A549 (cell line): ENCODE measurements at regions not wholly inside any gene's neighbourhood (a gene's known extent, or its start where the extent isn't known, plus 50 kb on each side); places are given as distances from the start of the nearest gene placed in this dataset.

Source experiments
- ATAC-seq, 2 experiments: fragments of 200-7000 bp in 1 of 2; fragments of >200 bp in 1 of 2; cut with Nextera tagmentation in 1 of 2; cut with Tn5 transposase in 1 of 2; 3 replicates each; pipeline versions ENCODE4 v1.8.0 to v1.9.1; 2018 to 2020; ENCODE audit warnings: mild to moderate bottlenecking in 1 of 2, moderate library complexity in 1 of 2
- CTCF ChIA-PET: fragments of 300-600 bp; sonication (Branson Sonifier 250); formaldehyde crosslinking; extraction: SDS; loops from one replicate; lab custom pipeline; 2021; ENCODE audit warnings: antibody characterized with exemption, inconsistent platforms; lab: Yijun Ruan, JAX
- POLR2A ChIA-PET: fragments of 350-600 bp; formaldehyde crosslinking; extraction: SDS; loops from one replicate; lab custom pipeline; 2021; ENCODE audit warnings: antibody characterized with exemption, inconsistent platforms; lab: Yijun Ruan, JAX
- DNase-seq, 2 experiments: peaks; one replicate each; pipeline versions ENCODE4 v3.0.0 to v3.0.0-alpha.2; 2011 to 2016; ENCODE audit warnings: low read depth in 1 of 2, low spot score in 1 of 2
- FAIRE-seq: peaks from 2 replicates; lab custom pipeline; 2011; peaks lifted over from hg19 to GRCh38; lab: Jason Lieb, UNC
- H3K27ac ChIP-seq, 2 experiments: fragments of >200 bp; sonication (Bioruptor Twin); formaldehyde crosslinking; 3 replicates each; pipeline ENCODE4 v1.5.1; 2016 to 2017
- H3K4me1 ChIP-seq: fragments of >200 bp; sonication (Bioruptor Twin); formaldehyde crosslinking; 3 replicates; pipeline ENCODE4 v1.6.1; 2016
- H3K4me2 ChIP-seq: fragments of >200 bp; sonication (Bioruptor Twin); formaldehyde crosslinking; 3 replicates; pipeline ENCODE4 v1.6.1; 2016
- H3K4me3 ChIP-seq: fragments of >200 bp; sonication (Bioruptor Twin); formaldehyde crosslinking; 3 replicates; pipeline ENCODE4 v1.5.1; 2016
- H3K9me3 ChIP-seq: fragments of >200 bp; sonication (Bioruptor Twin); formaldehyde crosslinking; 3 replicates; pipeline ENCODE4 v1.6.1; 2016
- BHLHE40 ChIP-seq: IDR thresholded peaks from 2 replicates; pipeline ENCODE4 v1.6.1; 2012; ENCODE audit warnings: low read depth, low read length, inconsistent platforms
- CBX2 ChIP-seq: fragments of 200-600 bp; sonication (generic); IDR thresholded peaks from 2 replicates; pipeline ENCODE4 v1.6.1; 2016; ENCODE audit warnings: low read depth, mild to moderate bottlenecking, borderline replicate concordance
- CTCF ChIP-seq: fragments of >200 bp; sonication (Bioruptor Twin); formaldehyde crosslinking; IDR thresholded peaks from 3 replicates; pipeline ENCODE4 v1.5.1; 2016
- EHMT2 ChIP-seq: fragments of 200-600 bp; sonication (generic); IDR thresholded peaks from 2 replicates; pipeline ENCODE4 v1.6.1; 2016; ENCODE audit warnings: antibody characterized with exemption, low read depth, mild to moderate bottlenecking, moderate library complexity
- HDAC2 ChIP-seq: fragments of 200-600 bp; sonication (generic); IDR thresholded peaks from 2 replicates; pipeline ENCODE4 v1.6.1; 2016
- HEYL ChIP-seq: fragments of 250-450 bp; sonication (Bioruptor Pico); IDR thresholded peaks from 2 replicates; pipeline ENCODE4 v1.8.0; 2021; ENCODE audit warnings: mild to moderate bottlenecking, moderate library complexity
- HOXA7 ChIP-seq: fragments of 250-450 bp; sonication (Bioruptor Pico); IDR thresholded peaks from 2 replicates; pipeline ENCODE4 v1.5.0; 2020; ENCODE audit warnings: mild to moderate bottlenecking, moderate library complexity
- MAFK ChIP-seq: fragments of 450-650 bp; IDR thresholded peaks from 2 replicates; pipeline ENCODE4 v1.6.1; 2014; ENCODE audit not compliant: partially characterized antibody
- PBX3 ChIP-seq: IDR thresholded peaks from 2 replicates; pipeline ENCODE4 v1.6.1; 2012
- POLR2AphosphoS2 ChIP-seq: conservative IDR thresholded peaks from 2 replicates; pipeline ENCODE4 v1.6.1; 2012; ENCODE audit warnings: low read length, improper control_type of control experiment, inconsistent platforms
- RCOR1 ChIP-seq: fragments of 150-350 bp; IDR thresholded peaks from 2 replicates; pipeline ENCODE4 v1.6.1; 2014; ENCODE audit warnings: antibody characterized with exemption, low read length, low read depth
- REST ChIP-seq: fragments of 200-600 bp; sonication (generic); IDR thresholded peaks from 2 replicates; pipeline ENCODE4 v1.6.1; 2016; ENCODE audit warnings: antibody characterized with exemption, mild to moderate bottlenecking, moderate library complexity
- SMC3 ChIP-seq: fragments of >200 bp; sonication (Bioruptor Twin); formaldehyde crosslinking; IDR thresholded peaks from 3 replicates; pipeline ENCODE4 v1.6.1; 2018; ENCODE audit warnings: inconsistent platforms
- SREBF2 ChIP-seq: fragments of 450-650 bp; IDR thresholded peaks from 2 replicates; pipeline ENCODE4 v1.6.1; 2014; ENCODE audit warnings: mild to moderate bottlenecking, moderate library complexity
- TP53 ChIP-seq: fragments of 250-450 bp; sonication (Bioruptor Pico); IDR thresholded peaks from 2 replicates; pipeline ENCODE4 v1.5.0; 2021; ENCODE audit warnings: mild to moderate bottlenecking, moderate library complexity
- WGBS: methylation state at CpG from one replicate; pipeline ENCODE4 v1.1.6; 2017; ENCODE audit errors: missing lambda C conversion rate; 5-methylcytosine and 5-hydroxymethylcytosine counted together

- no peak for DNase-seq
- POLR2A ChIA-PET, result no interaction called here
- CTCF ChIA-PET, result no interaction called here
- 3% methylated on average over 3 of the region's 3 CpGs for WGBS
- Histone ChIP-seq H3K4me2 (no peak overlapping the region), H3K4me3 (no peak overlapping the region), H3K4me1 (no peaks in the 10 kb centered on the region), H3K27ac (no peak overlapping the region), H3K9me3 (peaks cover 3% of the 10 kb centered on the region; the same call in 2 of the 3 replicates)
- no peak for ATAC-seq
- TF ChIP-seq EHMT2 (no peak), PBX3 (no peak), BHLHE40 (no peak), CBX2 (no peak), SREBF2 (no peak), HDAC2 (no peak), HEYL (CRISPR knock-in tag) (no peak), POLR2AphosphoS2 (no peak), MAFK (no peak), TP53 (CRISPR knock-in tag) (no peak), REST (no peak)
- no peak for FAIRE-seq
Observed at GRCh38 chr12:127861406-127861805, 405.6 kb upstream of the TMEM132C start.

GRCh38 chr12:127873306-127873705 is 393.7 kb upstream of the TMEM132C start:
- WGBS, result 10% methylated on average over 2 of the region's 2 CpGs

GRCh38 chr12:127881371-127882140 is 385.4 kb upstream of the TMEM132C start:
- no peak for TF ChIP-seq RCOR1
- TF ChIP-seq CTCF, result no peak
- TF ChIP-seq SMC3, result no peak
- FAIRE-seq (no peak), ATAC-seq (no peak), DNase-seq (no peak)
- no peaks in the 10 kb centered on the region for H3K4me1 ChIP-seq
- H3K4me2 ChIP-seq, result no peak overlapping the region
- no peak overlapping the region for H3K4me3 ChIP-seq
- no peaks in the 10 kb centered on the region for H3K9me3 ChIP-seq
- ChIA-PET CTCF (no interaction called here), POLR2A (no interaction called here)
- no peak overlapping the region for H3K27ac ChIP-seq
- 5% methylated on average over 3 of the region's 3 CpGs for WGBS

More at GRCh38 chr12:127873306-127873705, 393.7 kb upstream of the TMEM132C start:
- FAIRE-seq, result no peak
- CTCF ChIA-PET, result interaction anchor here (1.0 kb wide), 1 partner anchor 9 kb away, joined by 4 read pairs; no protein-coding TSS in a partner anchor
- no peak overlapping the region for H3K4me3 ChIP-seq
- DNase-seq, result no peak
- no peak overlapping the region for H3K27ac ChIP-seq
- TF ChIP-seq HOXA7 (CRISPR knock-in tag), result no peak
- peak; percentile 26 for TF ChIP-seq MAFK
- H3K9me3 ChIP-seq, result no peaks in the 10 kb centered on the region
- no peak overlapping the region for H3K4me2 ChIP-seq
- ATAC-seq, result no peak
- POLR2A ChIA-PET, result no interaction called here
- no peaks in the 10 kb centered on the region for H3K4me1 ChIP-seq
